ENCODE measurements at regions not wholly inside any gene's neighbourhood (a gene's known extent, or its start where the extent isn't known, plus 50 kb on each side); places are given as distances from the start of the nearest gene placed in this dataset.

DNA sequence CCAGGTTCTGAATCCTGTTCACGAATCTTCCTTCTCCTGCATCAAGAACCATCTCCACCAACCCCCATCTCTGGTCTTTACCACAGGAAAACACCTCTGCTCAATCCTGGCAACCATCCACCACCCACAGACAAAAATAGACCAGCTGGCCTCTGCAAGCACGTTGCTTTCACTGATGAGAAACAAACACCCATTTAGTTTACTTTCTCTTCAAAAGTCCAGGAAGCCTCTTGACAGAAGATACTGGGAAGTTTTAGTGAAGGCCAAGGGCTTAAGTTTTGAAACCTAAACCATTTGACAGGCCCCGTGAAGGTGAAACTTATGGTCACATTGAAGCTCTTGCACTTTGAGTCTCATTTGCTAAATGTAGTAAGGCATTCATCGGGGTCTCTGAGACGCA, 122.6 kb upstream of the PPP2R5A start:
- Histone ChIP-seq H3K4me3 (no peak overlapping the region), H3K36me3 (replicated peaks in 1 of 2) (no peaks in the 10 kb centered on the region), H3K27ac (no peak overlapping the region), H3K9me3 (replicated peaks in 1 of 3) (no peaks in the 10 kb centered on the region), H3K4me1 (replicated peaks in 1 of 2) (peaks cover 6 to 7% of the 10 kb centered on the region in 2 donors), H3K27me3 (no peaks in the 10 kb centered on the region)
- 48 to 58% (median 54%) methylated on average over 5 of the region's 5 CpGs for WGBS, 4 donors
- no peak for TF ChIP-seq CTCF (IDR thresholded peaks at IDR 0.05)
- intact Hi-C loops (cut with DNase I), result no loop called here
- DNase-seq, result peak; percentile 22 to 74 (median 42)

GRCh38 chr1:212164095-212164872, 120.9 kb upstream of the PPP2R5A start:
- DNase-seq, result no peak
- WGBS, 4 donors, result 89 to 94% (median 91%) methylated on average over 5 of the region's 5 CpGs
- Histone ChIP-seq H3K27ac (no peak overlapping the region), H3K4me1 (replicated peaks in 1 of 2) (peaks cover 1 to 7% of the 10 kb centered on the region in 2 donors), H3K9me3 (replicated peaks in 1 of 3) (no peaks in the 10 kb centered on the region), H3K36me3 (replicated peaks in 1 of 2) (no peaks in the 10 kb centered on the region), H3K27me3 (no peaks in the 10 kb centered on the region), H3K4me3 (no peak overlapping the region)
- TF ChIP-seq CTCF (IDR thresholded peaks at IDR 0.05) (no peak), POLR2A (IDR thresholded peaks at IDR 0.05) (no peak)
- intact Hi-C loops (cut with DNase I), result no loop called here

DNA sequence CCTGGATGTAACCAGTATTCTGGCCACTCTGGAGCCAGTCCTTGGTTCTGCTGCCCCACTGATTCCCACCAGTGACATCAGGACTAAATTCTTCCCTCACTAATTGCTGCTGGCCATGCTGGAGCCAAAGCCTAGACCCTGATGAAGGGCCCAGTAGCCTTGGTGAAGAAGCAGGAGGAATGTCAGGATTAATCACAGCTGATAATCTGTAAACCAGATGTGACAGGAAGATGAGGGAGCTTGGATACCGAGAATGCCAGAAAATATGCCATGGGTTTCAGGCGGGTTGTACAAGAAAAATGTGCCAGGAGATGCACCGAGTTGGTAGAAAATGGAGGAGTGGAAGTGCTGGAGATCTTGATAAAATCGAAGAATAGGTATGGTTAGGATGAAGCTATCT, 119.0 kb upstream of the PPP2R5A start:
- Histone ChIP-seq H3K27ac (no peak overlapping the region), H3K9me3 (replicated peaks in 1 of 3) (no peaks in the 10 kb centered on the region), H3K4me3 (no peak overlapping the region), H3K27me3 (no peaks in the 10 kb centered on the region), H3K36me3 (replicated peaks in 1 of 2) (no peaks in the 10 kb centered on the region), H3K4me1 (replicated peaks in 1 of 2) (peaks cover 0 to 7% of the 10 kb centered on the region in 2 donors)
- intact Hi-C loops (cut with DNase I), result no loop called here
- WGBS, 4 donors, result 71 to 85% (median 73%) methylated on average over 4 of the region's 4 CpGs
- DNase-seq, result no peak
- TF ChIP-seq CTCF (IDR thresholded peaks at IDR 0.05), result no peak
- TF ChIP-seq POLR2A (IDR thresholded peaks at IDR 0.05), result no peak

- DNase-seq, result no peak
- Histone ChIP-seq H3K36me3 (replicated peaks in 1 of 2) (no peaks in the 10 kb centered on the region), H3K4me1 (replicated peaks in 1 of 2) (peaks cover 0 to 7% of the 10 kb centered on the region in 2 donors), H3K9me3 (replicated peaks in 1 of 3) (no peaks in the 10 kb centered on the region), H3K4me3 (no peak overlapping the region), H3K27ac (peak overlapping the region in 1 of 5 donors; percentile 23), H3K27me3 (no peaks in the 10 kb centered on the region)
- 24 to 39% (median 30%) methylated on average over 2 of the region's 2 CpGs for WGBS, 4 donors
- intact Hi-C loops (cut with DNase I), result no loop called here
- TF ChIP-seq CTCF (IDR thresholded peaks at IDR 0.05) (no peak), POLR2A (IDR thresholded peaks at IDR 0.05) (no peak)
Observed at GRCh38 chr1:212166644-212167043, 118.6 kb upstream of the PPP2R5A start.
